Parathyroid adenoma (tissue), 2 donors: ENCODE measurements at regions not wholly inside any gene's neighbourhood (a gene's known extent, or its start where the extent isn't known, plus 50 kb on each side); places are given as distances from the start of the nearest gene placed in this dataset.

Source experiments
- H2AFZ ChIP-seq: fragments of 300-600 bp; sonication (generic); one replicate; pipeline ENCODE4 v1.7.0; 2017; ENCODE audit warnings: antibody characterized with exemption, mild to moderate bottlenecking
- H3K27ac ChIP-seq: fragments of 300-600 bp; sonication (generic); one replicate; pipeline ENCODE4 v1.7.0; 2017
- H3K27me3 ChIP-seq: fragments of 300-600 bp; sonication (generic); one replicate; pipeline ENCODE4 v1.7.0; 2017; ENCODE audit warnings: low read length; ENCODE audit not compliant: control insufficient read depth, insufficient read depth
- H3K36me3 ChIP-seq: fragments of 300-600 bp; sonication (generic); one replicate; pipeline ENCODE4 v1.7.0; 2017; ENCODE audit warnings: low read length; ENCODE audit not compliant: control insufficient read depth, insufficient read depth
- H3K4me1 ChIP-seq: fragments of 300-600 bp; sonication (generic); one replicate; pipeline ENCODE4 v1.7.0; 2017; ENCODE audit warnings: control low read depth
- H3K4me2 ChIP-seq: fragments of 300-600 bp; sonication (generic); one replicate; pipeline ENCODE4 v1.7.0; 2017; ENCODE audit warnings: low read length
- H3K4me3 ChIP-seq: fragments of 300-600 bp; sonication (generic); one replicate; pipeline ENCODE4 v1.7.0; 2017; ENCODE audit warnings: low read depth, low read length
- H3K79me2 ChIP-seq: fragments of 300-600 bp; sonication (generic); one replicate; pipeline ENCODE4 v1.7.0; 2017; ENCODE audit warnings: control low read depth
- H3K9ac ChIP-seq: fragments of 300-600 bp; sonication (generic); one replicate; pipeline ENCODE4 v1.7.0; 2017; ENCODE audit warnings: mild to moderate bottlenecking
- H3K9me3 ChIP-seq: fragments of 300-600 bp; sonication (generic); one replicate; pipeline ENCODE4 v1.7.0; 2017; ENCODE audit warnings: low read length; ENCODE audit not compliant: control insufficient read depth
- CTCF ChIP-seq: fragments of 300-600 bp; sonication (generic); IDR thresholded peaks from one replicate; pipeline ENCODE4 v1.7.0; 2017; ENCODE audit warnings: antibody characterized with exemption, mild to moderate bottlenecking
- donor health status: primary hyperparathyroidism.

- Histone ChIP-seq H3K4me2 (no peak overlapping the region), H3K36me3 (no peaks in the 10 kb centered on the region), H3K4me1 (no peaks in the 10 kb centered on the region), H3K27me3 (no peaks in the 10 kb centered on the region), H2AFZ (no peak overlapping the region), H3K9me3 (no peaks in the 10 kb centered on the region), H3K4me3 (no peak overlapping the region), H3K9ac (no peak overlapping the region), H3K27ac (no peak overlapping the region), H3K79me2 (no peaks in the 10 kb centered on the region)
- no peak for TF ChIP-seq CTCF
Measured at GRCh38 chr2:60303680-60304079, 249.8 kb downstream of the BCL11A start.

GRCh38 chr2:60302377-60303126 lies 250.9 kb downstream of the BCL11A start:
- Histone ChIP-seq H3K4me1 (no peaks in the 10 kb centered on the region), H3K9me3 (no peaks in the 10 kb centered on the region)

GRCh38 chr2:60301726-60302125 lies 251.7 kb downstream of the BCL11A start:
- Histone ChIP-seq H3K4me1 (no peaks in the 10 kb centered on the region), H3K36me3 (no peaks in the 10 kb centered on the region), H3K9me3 (no peaks in the 10 kb centered on the region), H2AFZ (no peak overlapping the region), H3K4me2 (no peak overlapping the region), H3K9ac (no peak overlapping the region), H3K79me2 (no peaks in the 10 kb centered on the region), H3K27me3 (no peaks in the 10 kb centered on the region), H3K27ac (no peak overlapping the region), H3K4me3 (no peak overlapping the region)
- TF ChIP-seq CTCF = no peak

More at GRCh38 chr2:60302377-60303126, 250.9 kb downstream of the BCL11A start:
- TF ChIP-seq CTCF = no peak
- H3K4me3 ChIP-seq = no peak overlapping the region
- no peak overlapping the region for H2AFZ ChIP-seq
- H3K27ac ChIP-seq = no peak overlapping the region
- H3K27me3 ChIP-seq = no peaks in the 10 kb centered on the region
- no peaks in the 10 kb centered on the region for H3K36me3 ChIP-seq
- no peak overlapping the region for H3K9ac ChIP-seq
- H3K79me2 ChIP-seq = no peaks in the 10 kb centered on the region
- no peak overlapping the region for H3K4me2 ChIP-seq

- Histone ChIP-seq H3K9me3 (no peaks in the 10 kb centered on the region), H3K4me1 (no peaks in the 10 kb centered on the region), H3K9ac (no peak overlapping the region), H3K36me3 (no peaks in the 10 kb centered on the region), H2AFZ (no peak overlapping the region), H3K4me2 (no peak overlapping the region), H3K4me3 (no peak overlapping the region), H3K79me2 (no peaks in the 10 kb centered on the region), H3K27ac (no peak overlapping the region), H3K27me3 (no peaks in the 10 kb centered on the region)
- no peak for TF ChIP-seq CTCF
Measured at GRCh38 chr2:60299179-60299578, 254.3 kb downstream of the BCL11A start.
